Endothelial cell of umbilical vein (primary cell): ENCODE measurements at regions not wholly inside any gene's neighbourhood (a gene's known extent, or its start where the extent isn't known, plus 50 kb on each side); places are given as distances from the start of the nearest gene placed in this dataset.

Experiments used
- BruUV-seq: library from RNA; stranded (reverse); fragments of 400-500 nt; replicated peaks from 2 replicates; lab custom pipeline; 2021; lab: Mats Ljungman, UMichigan
- CTCF ChIA-PET: fragments of 300-600, 350-600 bp; sonication (Branson Sonifier 250); formaldehyde crosslinking; loops from one replicate; lab custom pipeline; 2021; ENCODE audit warnings: antibody characterized with exemption, inconsistent platforms; lab: Charles Lee
- POLR2A ChIA-PET: fragments of 300-600, 350-600 bp; sonication (Branson Sonifier 250); formaldehyde crosslinking; loops from one replicate; lab custom pipeline; 2021; ENCODE audit warnings: antibody characterized with exemption, inconsistent platforms; lab: Charles Lee
- DNase-seq: peaks from one replicate; pipeline ENCODE4 v3.0.0-alpha.2; 2011; ENCODE audit warnings: low read depth, low spot score
- FAIRE-seq: peaks from 2 replicates; lab custom pipeline; 2011; peaks lifted over from hg19 to GRCh38; lab: Jason Lieb, UNC
- H2AFZ ChIP-seq: 2 replicates; pipeline ENCODE4 v1.6.0; 2012; ENCODE audit warnings: low read depth, low read length, control low read depth, inconsistent platforms
- H3K27ac ChIP-seq: 2 replicates; pipeline ENCODE4 v1.5.1; 2011; ENCODE audit warnings: low read depth, mild to moderate bottlenecking, control low read depth, low read length, moderate library complexity; ENCODE audit not compliant: insufficient read depth
- H3K27me3 ChIP-seq, 2 experiments: 2 replicates each; pipeline versions ENCODE4 v1.6.0 to v1.6.1; 2011; ENCODE audit warnings: low read length in 2 of 2, mixed read lengths in 1 of 2; ENCODE audit not compliant: control insufficient read depth in 2 of 2, insufficient read depth in 2 of 2
- H3K36me3 ChIP-seq, 2 experiments: 2 replicates in 1 of 2; 3 replicates in 1 of 2; pipeline ENCODE4 v1.5.1; 2011; ENCODE audit warnings: low read length in 2 of 2, mild to moderate bottlenecking in 1 of 2, moderate library complexity in 1 of 2; ENCODE audit not compliant: control insufficient read depth in 2 of 2, insufficient read depth in 2 of 2; ENCODE audit errors: extremely low read depth in 1 of 2
- H3K4me1 ChIP-seq: 3 replicates; pipeline ENCODE4 v1.5.1; 2011; ENCODE audit warnings: mild to moderate bottlenecking, low read length; ENCODE audit not compliant: control insufficient read depth, insufficient read depth; ENCODE audit errors: extremely low read depth
- H3K4me2 ChIP-seq: 2 replicates; pipeline ENCODE4 v1.6.1; 2011; ENCODE audit warnings: low read length, control low read depth, mixed read lengths; ENCODE audit not compliant: insufficient read depth
- H3K4me3 ChIP-seq, 3 experiments: fragments of 200-600 bp in 1 of 3; sonication (generic), shearing (Covaris generic) in 1 of 3; replicated peaks in 1 of 3; 2 replicates each; pipeline ENCODE4 v1.5.1; 2011 to 2016; ENCODE audit warnings: control low read depth in 3 of 3, low read length in 3 of 3, mild to moderate bottlenecking in 2 of 3, inconsistent platforms in 1 of 3, low read depth in 1 of 3, moderate library complexity in 1 of 3; ENCODE audit not compliant: insufficient read depth in 1 of 3
- H3K79me2 ChIP-seq: 2 replicates; pipeline ENCODE4 v1.6.0; 2012; ENCODE audit warnings: low read length, inconsistent platforms; ENCODE audit not compliant: control insufficient read depth, insufficient read depth
- H3K9ac ChIP-seq: replicated peaks from 2 replicates; pipeline ENCODE3; 2011; ENCODE audit warnings: low read length, control low read depth; ENCODE audit not compliant: insufficient read depth; ENCODE audit errors: extremely low read depth
- H3K9me1 ChIP-seq: replicated peaks from 3 replicates; pipeline ENCODE4 v1.6.0; 2011; ENCODE audit warnings: mild to moderate bottlenecking, low read length; ENCODE audit not compliant: control insufficient read depth, insufficient read depth; ENCODE audit errors: extremely low read depth
- H3K9me3 ChIP-seq: replicated peaks from 2 replicates; pipeline ENCODE4 v1.5.1; 2012; ENCODE audit warnings: low read length, inconsistent platforms; ENCODE audit not compliant: control insufficient read depth, insufficient read depth
- H4K20me1 ChIP-seq: replicated peaks from 2 replicates; pipeline ENCODE3; 2011; ENCODE audit warnings: mild to moderate bottlenecking, low read length; ENCODE audit not compliant: control insufficient read depth, insufficient read depth; ENCODE audit errors: extremely low read depth
- EZH2 ChIP-seq: IDR thresholded peaks from 2 replicates; pipeline ENCODE4 v1.6.1; 2012; ENCODE audit warnings: borderline replicate concordance, low read depth, mild to moderate bottlenecking, moderate library complexity, low read length, inconsistent platforms; ENCODE audit not compliant: severe bottlenecking
- FOS ChIP-seq: IDR thresholded peaks from 2 replicates; pipeline ENCODE4 v1.6.1; 2011; ENCODE audit warnings: mild to moderate bottlenecking, low read length, moderate library complexity, borderline replicate concordance; ENCODE audit not compliant: insufficient read depth
- GATA2 ChIP-seq: IDR thresholded peaks from 2 replicates; pipeline ENCODE4 v1.7.0; 2011; ENCODE audit warnings: low read depth, mild to moderate bottlenecking, moderate library complexity, mixed read lengths, low read length; ENCODE audit not compliant: insufficient read length, insufficient read depth
- JUN ChIP-seq: IDR thresholded peaks from 2 replicates; pipeline ENCODE4 v1.6.1; 2011; ENCODE audit warnings: borderline replicate concordance, low read depth; ENCODE audit not compliant: insufficient read length, insufficient read depth
- MYC ChIP-seq: IDR thresholded peaks from one replicate; pipeline ENCODE4 v1.6.1; 2011; ENCODE audit warnings: mild to moderate bottlenecking, low read depth, low read length
- POLR2A ChIP-seq: IDR thresholded peaks from 2 replicates; pipeline ENCODE4 v1.6.1; 2012; ENCODE audit warnings: low read depth, mild to moderate bottlenecking, control low read depth, low read length
- POLR2AphosphoS5 ChIP-seq: IDR thresholded peaks from 2 replicates; pipeline ENCODE4 v1.6.1; 2012; ENCODE audit warnings: low read depth, mild to moderate bottlenecking, control low read depth, low read length, moderate library complexity; ENCODE audit not compliant: insufficient read depth
- dilution Hi-C: fragments of 300-500 bp; cut with MboI; formaldehyde crosslinking; loops from one replicate; pipeline ENCODE4 v1.15.0; 2019; ENCODE audit warnings: low sequenced_read_pairs; ENCODE audit not compliant: extremely low pct_ligation_motif_present
- intact Hi-C: fragments of 100-400 bp; cut with micrococcal nuclease; formaldehyde crosslinking; loops from one replicate; pipeline ENCODE4 v1.10.0; 2022
- TF ChIP-seq, protein P1 (sequence below), 2 donors: IDR thresholded peaks; 1 replicate in 1 of 2; 2 replicates in 1 of 2; pipeline ENCODE4 v1.5.1; 2011; ENCODE audit warnings: low read length in 2 of 2, mild to moderate bottlenecking in 2 of 2, moderate library complexity in 2 of 2, control low read depth in 1 of 2, inconsistent platforms in 1 of 2, low read depth in 1 of 2; ENCODE audit not compliant: insufficient read depth in 1 of 2; ENCODE audit errors: extremely low read depth in 1 of 2

DNA sequence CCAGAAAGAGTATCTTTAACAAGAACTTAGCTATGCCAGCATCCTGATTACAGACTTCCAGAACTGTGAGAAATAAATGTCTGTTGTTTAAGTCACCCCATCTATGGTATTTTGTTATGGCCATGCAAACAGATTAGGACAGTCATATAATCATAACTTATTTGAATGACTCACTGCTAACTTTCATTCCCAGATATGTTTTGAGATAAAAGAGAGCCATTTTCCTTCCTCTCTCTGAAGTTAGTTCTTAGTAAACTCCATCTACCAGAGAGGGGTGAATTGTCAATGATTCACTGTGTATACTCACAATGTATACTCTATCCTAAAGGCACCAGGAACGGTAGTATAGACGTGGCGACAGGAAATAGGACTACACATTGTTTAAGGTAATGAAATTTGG, 179.4 kb upstream of the DPH6 start:
- H3K27ac ChIP-seq = peak overlapping the region; percentile 47
- H3K4me1 ChIP-seq = peaks cover 8% of the 10 kb centered on the region
- no peak overlapping the region for H3K9ac ChIP-seq
- no peaks in the 10 kb centered on the region for H3K36me3 ChIP-seq
- no peaks in the 10 kb centered on the region for H3K9me3 ChIP-seq
- H3K79me2 ChIP-seq = no peaks in the 10 kb centered on the region
- dilution Hi-C loops (no loop called here), intact Hi-C loops (no loop called here)
- no peak overlapping the region for H3K4me3 ChIP-seq
- no TSS peak for BruUV-seq
- peak overlapping the region; percentile 5 for H3K4me2 ChIP-seq
- DNase-seq = peak; percentile 78
- FAIRE-seq = no peak
- ChIA-PET CTCF (interaction anchor here (0.6 to 1.7 kb wide), 3 partner anchors 13 to 183 kb away, joined by 3 to 6 read pairs (median 3); no protein-coding TSS in a partner anchor), POLR2A (no interaction called here)
- no peaks in the 10 kb centered on the region for H4K20me1 ChIP-seq
- no peak for TF ChIP-seq POLR2A
- peak; percentile 73 for TF ChIP-seq JUN
- no peak for TF ChIP-seq EZH2
- no peak for TF ChIP-seq POLR2AphosphoS5
- peak; percentile 91 for TF ChIP-seq GATA2
- TF ChIP-seq, protein P1, sequence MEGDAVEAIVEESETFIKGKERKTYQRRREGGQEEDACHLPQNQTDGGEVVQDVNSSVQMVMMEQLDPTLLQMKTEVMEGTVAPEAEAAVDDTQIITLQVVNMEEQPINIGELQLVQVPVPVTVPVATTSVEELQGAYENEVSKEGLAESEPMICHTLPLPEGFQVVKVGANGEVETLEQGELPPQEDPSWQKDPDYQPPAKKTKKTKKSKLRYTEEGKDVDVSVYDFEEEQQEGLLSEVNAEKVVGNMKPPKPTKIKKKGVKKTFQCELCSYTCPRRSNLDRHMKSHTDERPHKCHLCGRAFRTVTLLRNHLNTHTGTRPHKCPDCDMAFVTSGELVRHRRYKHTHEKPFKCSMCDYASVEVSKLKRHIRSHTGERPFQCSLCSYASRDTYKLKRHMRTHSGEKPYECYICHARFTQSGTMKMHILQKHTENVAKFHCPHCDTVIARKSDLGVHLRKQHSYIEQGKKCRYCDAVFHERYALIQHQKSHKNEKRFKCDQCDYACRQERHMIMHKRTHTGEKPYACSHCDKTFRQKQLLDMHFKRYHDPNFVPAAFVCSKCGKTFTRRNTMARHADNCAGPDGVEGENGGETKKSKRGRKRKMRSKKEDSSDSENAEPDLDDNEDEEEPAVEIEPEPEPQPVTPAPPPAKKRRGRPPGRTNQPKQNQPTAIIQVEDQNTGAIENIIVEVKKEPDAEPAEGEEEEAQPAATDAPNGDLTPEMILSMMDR (IDR thresholded peaks at IDR 0.05; ENCODE audit: extremely low read depth in 1 of 2, insufficient read depth in 1 of 2, low read depth in 1 of 2, low read length in 2 of 2) = no peak
- TF ChIP-seq MYC = no peak
- TF ChIP-seq FOS = peak; percentile 87
- no peaks in the 10 kb centered on the region for H3K27me3 ChIP-seq
- no peaks in the 10 kb centered on the region for H3K9me1 ChIP-seq
- H2AFZ ChIP-seq = peak overlapping the region; percentile 37
